CD4-positive, alpha-beta T cell treated with Interleukin-12 subunit alpha and Interleukin-12 subunit beta, for 1 hour (primary cell): ENCODE measurements at regions not wholly inside any gene's neighbourhood (a gene's known extent, or its start where the extent isn't known, plus 50 kb on each side); places are given as distances from the start of the nearest gene placed in this dataset.

Source experiments
- DNase-seq: peaks from one replicate; pipeline ENCODE4 v3.0.0-alpha.2; 2020

DNA sequence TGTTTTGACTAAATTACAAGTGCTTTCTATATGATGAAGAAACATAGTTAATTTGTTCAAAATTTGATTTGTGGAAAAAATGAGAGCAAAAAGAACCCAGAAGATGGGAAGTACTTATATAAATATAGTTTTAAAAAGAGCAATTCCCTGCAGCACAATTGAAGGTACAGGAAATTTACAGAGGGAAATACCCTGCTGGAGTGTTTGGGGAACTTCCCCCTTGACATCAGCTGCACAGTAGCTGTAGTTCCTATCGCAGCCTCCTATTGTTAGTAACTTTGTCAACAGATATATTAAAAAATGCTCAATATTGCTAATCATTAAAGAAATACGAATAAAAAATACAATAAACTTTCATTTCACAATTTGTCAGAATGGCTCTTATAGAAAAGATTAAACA, 1118.8 kb upstream of the ZEB2 start:
- no peak for DNase-seq

DNA sequence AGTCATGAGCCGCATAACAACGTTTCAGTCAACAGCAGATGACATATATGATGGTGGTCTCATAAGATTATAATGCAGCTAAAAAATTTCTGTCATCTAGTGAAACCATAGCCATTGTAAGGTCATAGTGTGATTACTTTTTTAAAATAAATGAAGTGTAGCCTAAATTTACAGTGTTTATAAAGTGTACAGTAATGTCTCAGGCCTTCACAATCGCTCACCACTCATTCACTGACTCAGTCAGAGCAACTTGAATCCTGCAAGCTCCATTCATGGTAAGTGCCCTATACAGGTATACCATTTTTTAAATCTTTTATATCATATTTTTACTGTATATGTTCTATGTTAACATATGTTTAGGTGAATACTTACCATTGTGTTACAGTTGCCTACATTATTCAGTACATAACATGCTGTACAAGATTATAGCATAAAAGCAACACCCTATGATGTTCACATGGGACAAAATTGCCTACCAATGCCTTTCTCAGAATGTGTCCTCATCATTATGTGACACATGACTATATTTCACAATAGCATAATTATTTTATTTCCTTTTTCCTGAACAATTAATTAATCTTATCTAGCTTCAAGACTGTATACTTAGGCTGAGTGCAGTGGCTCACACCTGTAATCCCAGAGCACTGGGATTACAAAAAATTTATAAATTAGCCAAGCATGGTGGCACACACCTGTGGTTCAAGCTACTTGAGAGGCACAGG, 1115.9 kb upstream of the ZEB2 start:
- no peak for DNase-seq

DNA sequence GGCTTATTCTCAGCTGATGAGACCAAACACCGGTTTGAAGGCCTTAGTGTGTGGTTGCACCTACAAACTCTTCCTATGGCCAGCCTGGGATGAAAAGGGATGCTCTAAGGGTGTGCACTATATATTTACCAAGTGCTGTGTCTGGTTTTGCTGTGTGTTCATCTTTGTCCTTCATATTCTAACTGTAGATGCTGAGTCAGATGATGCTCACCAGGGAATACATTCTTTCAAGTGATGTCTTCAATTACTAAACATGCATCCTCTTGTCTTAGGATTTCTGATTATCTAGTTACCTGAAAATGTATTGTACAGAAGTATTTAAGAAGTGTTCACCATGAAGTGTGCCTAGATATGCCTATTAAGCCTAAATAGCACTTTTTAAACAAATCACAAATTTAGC, 1111.6 kb upstream of the ZEB2 start:
- DNase-seq: no peak

DNA sequence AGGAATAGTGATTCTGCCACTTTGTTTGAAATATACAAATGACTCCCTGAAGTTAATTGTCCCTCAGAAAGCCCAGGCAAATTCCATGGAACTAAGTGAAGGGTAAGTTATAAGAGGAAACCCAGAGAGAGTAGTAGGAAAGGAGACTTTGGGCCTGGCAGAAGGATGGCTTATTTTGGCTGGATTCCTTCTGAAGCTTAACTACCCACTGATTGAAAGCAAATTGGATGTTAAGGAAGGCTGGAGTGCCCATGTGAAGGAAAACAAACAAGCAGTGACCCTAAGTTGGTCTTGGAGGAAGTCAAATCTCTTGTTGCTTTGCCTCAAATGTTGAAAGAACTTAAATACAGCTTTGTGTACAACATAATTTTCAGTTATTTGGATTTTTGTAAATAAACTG, 1106.4 kb upstream of the ZEB2 start:
- no peak for DNase-seq

DNA sequence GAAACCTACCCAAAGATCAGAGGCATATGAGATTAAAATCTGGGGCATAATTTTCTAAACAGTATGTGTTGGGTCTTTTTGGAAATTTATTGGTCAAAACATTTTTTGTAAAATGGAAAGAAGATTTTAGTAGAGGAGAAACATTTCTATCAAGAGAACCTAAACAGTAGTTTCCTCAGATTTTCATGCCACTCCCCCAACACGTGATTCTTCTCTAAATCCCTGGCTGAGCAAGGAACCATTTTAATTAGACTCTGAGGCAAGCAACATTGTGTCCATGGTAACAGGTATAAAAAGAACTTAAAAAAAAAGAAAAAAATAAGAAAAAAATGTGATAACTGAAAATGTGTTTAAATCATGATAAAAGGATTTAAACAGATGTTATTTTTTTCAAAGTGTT, 1105.2 kb upstream of the ZEB2 start:
- no peak for DNase-seq

DNA sequence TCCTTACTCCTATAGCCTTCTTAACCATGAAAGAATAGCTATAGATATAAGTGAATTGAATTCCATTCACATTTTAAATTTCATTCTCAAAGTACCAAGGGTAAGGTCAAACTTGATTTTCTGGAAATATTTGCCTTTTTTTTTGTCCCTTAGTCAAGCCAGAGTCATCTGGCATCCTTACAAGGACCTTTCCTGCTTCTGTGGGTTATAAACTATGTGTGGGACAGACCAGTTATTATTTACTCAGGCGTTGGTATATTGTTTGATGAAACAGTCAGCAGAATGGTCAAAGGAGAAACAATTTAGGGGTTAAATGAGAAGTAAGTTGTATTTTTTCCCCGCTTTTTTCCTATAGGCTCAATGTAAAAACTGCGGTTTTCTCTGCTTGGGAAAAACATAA, 1103.2 kb upstream of the ZEB2 start:
- no peak for DNase-seq

DNA sequence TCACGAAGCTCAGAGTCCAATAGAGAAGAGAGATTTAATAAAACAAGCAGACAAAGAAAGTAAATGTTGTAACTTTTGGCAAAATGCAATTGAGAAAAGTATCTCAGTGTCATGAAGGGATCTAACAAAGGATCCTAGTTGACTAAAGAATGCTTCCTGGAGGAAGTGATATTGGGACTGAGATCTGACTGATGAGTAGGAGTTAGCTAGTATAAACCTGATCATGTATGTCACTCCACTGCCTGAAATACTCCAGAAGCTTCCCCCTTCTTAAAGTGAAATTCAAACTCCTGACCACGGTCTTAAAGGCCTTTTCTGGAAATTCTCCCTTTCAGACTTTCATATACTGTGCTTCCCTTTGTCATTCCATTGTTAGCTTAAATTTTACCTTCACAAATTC, 1102.4 kb upstream of the ZEB2 start:
- no peak for DNase-seq

DNA sequence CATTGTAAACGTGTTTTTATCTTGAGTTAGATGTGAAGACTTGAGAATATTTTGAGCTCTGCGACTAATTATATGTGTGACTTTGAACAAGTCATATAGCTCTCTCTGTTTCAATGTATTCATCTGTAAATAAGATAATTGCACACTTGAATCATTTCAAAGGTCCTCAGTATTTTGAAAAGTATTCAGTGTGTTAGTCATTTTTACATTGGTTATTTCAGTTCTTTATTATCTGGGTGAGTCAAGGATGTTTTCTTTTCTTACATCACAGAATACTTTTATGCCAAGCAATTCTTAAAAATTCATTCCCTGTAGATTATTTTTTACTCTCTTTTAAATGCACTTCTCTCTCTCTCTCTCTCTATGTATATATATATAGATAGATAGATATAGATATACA, 1098.0 kb upstream of the ZEB2 start:
- DNase-seq: no peak

DNA sequence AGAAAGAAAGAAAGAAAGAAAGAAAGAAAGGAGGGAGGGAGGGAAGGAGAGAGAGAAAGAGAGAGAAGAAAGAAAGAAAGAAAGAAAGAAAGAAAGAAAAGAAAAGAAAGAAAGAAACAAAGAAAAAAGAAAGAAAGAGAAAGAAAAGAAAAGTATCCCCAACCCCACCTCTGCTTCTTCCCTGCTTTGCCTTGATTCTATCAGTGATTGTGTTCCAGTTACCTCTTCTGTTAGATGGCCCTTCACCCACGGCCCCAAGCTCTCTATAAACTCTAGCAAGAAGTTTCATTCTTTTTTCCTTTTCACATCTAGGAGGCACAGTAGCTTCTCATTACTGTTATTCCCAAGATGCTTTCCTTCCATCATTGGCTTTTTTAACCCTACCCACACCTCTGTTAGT, 1097.5 kb upstream of the ZEB2 start:
- DNase-seq: no peak

DNA sequence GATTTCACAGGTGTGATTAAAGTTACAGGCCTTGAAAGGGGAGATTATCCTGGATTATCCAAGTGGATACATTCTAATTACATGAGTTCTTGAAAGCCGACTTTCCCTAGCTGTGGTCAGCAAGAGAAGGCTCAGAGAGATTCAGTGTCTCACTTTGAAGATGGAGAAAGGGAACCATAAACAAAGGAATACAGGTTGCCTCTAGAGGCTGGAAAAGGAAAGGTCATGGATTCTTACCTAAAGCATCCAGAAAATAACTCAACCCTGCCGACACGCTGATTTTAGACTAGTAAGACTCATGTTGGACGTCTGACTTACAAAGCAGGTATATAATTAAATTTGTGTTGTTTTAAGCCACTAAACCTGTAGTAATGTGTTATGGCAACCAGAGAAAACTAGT, 1095.7 kb upstream of the ZEB2 start:
- DNase-seq: no peak

DNA sequence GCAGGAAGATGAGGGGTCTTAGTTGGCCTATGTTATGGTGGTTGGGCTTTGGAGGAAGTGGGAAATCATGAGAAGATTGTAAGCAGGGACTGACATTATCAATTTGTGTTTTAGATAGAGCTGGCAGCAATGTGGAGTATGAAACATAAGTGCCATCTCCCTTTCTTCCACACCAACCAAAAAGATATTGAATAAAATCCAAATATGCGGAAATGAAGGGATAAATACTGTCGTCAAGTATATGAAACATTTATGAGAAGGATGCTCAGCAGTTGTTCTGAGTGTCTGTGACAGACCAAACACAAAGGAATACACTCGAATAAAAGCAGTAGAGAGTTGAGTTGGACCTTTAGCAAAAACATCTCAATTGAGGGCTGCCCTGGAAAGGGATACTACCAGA, 1090.0 kb upstream of the ZEB2 start:
- no peak for DNase-seq

DNA sequence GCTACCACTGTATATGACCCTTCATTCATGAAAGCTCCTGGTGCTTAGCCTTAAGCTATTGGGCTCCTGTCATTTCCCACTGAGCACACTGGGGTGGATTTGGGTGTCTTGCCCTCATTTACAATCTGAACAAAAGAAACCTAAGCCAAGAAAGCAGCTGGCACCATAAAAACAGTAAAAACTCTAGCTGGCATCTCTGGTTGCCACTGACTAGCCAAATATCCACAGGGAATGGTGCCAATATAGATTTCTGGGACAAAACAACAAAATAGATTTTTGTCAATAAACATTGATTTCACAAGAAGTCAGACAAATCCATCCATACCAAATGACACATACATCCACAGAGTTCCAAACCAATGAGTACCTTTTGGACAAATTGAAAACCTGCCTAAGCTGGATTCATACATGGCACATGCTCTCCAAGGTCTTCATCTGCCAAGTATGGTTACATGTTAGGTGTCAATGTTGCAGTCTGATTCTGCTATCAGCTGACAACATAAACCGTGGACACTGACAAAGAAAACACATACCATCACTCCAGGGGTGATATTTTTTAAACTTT, 1081.5 kb upstream of the ZEB2 start:
- DNase-seq: no peak

DNA sequence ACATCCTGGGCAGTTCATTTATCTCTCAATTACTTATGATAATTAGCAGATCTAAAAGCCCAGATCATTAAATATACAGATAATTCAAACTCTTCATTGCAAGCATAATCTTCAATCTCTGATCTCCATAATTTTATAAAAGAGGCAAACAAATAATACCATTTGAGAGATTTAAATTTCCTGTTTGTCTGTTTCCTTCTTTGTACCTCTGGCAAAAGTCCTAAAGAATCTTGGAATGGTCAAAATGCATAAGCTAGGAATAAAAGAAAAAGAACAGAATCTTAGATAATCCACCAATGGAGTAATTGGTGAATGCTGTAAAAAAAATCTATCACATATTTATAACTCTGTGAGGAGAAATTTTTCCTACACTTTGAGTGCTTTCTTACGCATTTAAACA, 1080.9 kb upstream of the ZEB2 start:
- DNase-seq: no peak

DNA sequence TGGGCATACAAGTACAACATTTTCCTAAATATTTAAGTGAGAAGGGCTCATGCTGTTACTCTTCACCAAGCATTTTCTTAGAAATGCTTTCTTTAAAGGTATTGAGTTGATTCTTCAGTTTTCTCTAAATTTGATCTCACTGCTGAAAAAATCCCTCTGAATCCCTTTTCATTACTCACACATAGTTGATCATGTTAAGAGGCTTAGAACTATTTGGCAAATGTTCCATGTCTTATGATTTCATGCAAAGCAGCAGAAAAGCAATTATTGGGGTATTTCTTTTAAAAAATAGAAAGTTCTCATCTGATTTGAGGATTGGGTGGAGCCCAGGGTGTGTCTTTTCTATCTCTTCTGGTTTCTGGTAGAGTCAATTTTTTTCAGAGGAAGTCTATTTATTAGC, 1079.8 kb upstream of the ZEB2 start:
- no peak for DNase-seq

DNA sequence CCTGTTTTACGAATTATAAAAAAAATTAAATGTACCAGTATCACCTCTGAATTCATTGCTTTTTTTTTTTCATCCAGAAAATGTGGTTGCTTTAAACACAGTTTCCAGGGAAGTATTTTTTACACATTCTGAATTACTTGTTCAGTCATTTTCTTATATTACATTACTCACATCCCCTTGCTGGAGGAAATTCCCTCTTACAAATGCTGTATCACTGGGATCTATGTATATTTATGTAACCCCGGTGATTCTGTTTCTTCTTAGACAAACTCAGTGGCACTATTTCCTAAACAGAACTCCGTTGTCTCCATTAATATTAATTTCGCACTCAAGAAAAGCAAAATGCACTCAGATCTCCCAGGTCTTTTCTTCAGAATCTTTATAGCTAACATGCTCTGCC, 1078.5 kb upstream of the ZEB2 start:
- no peak for DNase-seq

DNA sequence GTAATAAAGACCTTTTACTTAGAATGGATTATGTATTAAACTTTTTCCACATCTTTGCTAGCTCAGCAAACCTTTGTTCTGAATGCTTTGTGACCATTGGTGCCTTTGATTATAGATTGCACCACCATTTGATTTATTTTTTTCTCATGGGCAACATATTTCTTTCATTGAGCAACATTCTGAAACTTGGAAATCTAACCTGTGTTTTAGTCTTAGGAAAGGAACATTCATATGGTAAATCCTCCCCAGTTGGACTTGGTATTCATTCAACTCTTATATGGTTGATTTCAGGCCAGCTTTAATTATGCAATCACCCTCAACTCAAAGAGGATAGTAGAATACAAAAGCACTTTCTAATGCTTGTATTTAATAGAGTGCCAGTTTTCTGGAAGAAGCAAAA, 1077.9 kb upstream of the ZEB2 start:
- no peak for DNase-seq

DNA sequence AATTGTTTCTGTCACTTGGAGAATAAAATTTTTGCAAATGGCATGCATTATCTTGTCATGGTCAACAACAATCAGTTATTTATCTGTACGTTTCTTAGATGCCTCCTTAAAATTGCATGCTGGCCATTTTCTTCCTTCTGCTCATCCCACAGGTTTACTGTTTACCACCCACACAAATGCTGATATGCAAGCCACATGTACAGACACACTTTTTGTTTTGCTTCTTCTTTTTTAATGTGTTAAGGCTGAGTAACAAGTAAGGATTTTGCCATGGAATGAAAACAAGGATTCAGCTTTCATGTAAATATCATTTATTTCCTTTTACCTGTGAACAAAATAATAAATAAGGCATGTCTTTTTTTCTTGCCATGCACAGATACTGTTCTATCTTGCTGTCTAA, 1077.1 kb upstream of the ZEB2 start:
- DNase-seq: no peak

DNA sequence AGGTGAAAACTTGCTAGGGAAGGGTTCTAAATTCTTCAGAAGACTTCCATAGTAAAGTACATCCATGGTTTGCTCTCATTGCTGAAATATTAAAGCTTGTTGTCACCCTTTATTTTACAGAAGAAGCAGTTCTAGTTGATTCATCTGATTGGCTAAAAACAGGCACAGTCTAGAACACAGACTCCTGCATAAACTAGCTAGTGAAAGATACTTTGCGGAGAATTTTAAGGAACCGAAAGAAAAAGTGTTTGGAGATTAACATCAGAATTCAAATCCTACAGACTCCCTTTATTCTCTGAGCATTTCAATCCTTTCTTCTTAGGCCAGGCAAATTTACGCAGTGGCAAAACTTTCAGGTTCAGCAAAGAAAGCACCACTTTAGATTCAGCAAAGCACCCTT, 1076.5 kb upstream of the ZEB2 start:
- no peak for DNase-seq

DNA sequence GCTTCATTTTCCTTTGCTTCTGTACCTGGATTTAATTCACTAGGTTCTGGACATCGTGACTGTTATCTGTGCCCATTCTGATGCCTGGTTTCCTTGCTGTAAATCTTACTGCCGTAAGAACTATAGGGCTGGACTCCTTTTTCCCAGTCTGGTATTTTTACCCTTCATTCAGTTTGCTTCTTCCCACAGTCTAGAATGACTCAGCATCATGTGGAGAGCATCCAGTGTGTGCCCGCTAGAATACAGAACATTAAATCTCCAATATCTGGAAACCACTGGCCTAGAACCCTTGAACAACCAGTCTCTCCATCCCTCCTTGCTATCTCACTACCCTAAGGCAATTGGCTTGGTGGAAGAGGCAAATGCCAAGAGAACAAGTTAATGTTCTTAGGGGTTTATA, 1075.4 kb upstream of the ZEB2 start:
- DNase-seq: no peak

DNA sequence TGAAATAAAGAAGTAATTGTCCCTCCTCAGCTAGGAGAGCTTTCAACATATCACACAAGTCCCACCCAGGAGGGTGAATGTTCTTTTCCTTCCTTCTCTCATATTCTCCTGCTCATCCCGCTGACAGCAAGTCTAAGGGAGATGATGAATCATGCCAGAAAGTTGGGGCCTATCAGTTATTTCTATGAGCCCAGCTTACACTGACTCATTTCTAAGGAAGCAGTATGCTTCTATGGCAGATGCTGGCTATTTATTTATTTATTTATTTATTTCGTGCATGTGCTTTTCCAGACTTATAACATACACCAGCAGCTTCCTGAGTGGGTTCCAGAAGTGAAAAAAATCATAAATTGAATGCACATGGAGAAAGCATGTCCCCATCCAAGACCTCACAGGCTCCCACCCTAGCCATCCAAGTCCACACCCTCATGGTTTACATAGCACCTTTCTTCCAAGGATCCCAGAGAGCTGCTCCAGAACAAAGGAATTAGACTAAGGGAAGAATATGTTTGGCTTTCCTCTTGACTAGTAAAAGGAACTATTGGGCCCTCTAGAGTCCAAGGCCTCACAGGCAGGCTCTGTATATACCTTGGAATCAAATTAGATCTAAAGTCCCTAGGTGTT, 1074.2 kb upstream of the ZEB2 start:
- no peak for DNase-seq

DNA sequence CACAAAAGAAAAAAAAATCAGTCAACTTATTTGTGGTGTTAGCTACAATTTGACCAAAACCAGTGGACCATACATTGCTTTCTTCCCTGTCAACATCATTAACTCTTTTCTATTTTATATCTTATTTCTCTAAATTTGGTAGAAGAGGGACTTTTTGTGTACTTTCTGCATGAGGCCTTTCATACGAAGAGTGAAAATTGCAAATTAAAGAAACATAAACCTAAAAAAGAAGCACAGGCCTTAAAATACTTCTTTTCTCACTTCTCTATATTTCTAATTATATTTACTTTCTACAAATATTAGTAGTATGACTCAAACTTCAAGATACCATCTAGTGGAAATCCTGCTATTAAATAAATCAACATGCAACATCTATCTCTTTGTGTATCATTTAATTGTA, 1073.4 kb upstream of the ZEB2 start:
- DNase-seq: no peak

DNA sequence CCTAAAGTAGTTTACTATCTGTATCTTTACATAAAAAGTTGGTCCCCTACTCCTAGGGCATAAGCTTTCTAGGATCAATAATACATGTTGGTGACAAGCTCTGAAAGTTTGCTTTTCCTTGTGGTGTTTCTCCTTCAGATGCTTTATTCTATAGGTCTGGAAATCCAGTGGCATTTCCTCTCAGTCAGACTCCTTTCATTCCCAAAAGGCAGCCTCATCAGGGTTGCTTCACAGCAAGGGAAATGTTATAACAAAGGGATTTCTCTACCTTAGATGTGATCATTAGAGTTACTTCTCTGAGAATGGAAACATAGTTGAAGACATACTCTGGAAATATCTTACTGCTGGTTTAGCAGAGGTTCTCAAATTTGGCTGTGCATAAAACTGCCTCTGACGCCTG, 1072.4 kb upstream of the ZEB2 start:
- DNase-seq: no peak

DNA sequence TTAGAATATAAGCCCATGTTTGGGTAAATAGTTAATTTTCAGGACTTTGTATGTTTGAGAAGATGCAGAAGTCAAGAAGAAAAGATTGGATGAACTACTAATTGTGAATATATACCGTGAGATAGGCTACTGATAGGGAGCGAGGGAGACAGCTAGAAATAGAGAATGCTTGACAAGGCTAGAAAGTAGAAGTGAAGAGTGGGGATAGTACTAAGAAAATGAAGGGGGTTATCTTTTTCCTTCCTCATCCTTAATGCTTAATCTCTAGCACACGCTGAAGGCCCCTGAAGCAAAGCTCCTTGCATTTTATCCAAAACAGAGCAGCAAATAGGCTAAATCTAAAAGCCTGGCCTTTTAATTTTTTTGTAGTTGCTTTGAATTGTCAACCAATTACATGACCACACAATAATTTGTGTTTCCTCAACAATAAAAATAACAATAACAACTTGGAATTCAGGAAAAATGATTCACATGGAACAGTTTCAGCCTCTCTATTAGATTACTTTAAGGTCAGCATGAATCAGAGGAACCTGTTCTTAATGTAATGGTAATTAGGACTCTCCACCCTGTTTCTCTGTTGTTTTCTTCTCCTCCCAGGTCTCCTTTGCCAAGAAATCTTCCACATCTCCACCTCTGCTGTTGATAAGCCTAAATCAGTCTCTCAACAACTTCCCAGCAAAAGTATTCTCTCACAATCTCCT, 1071.3 kb upstream of the ZEB2 start:
- no peak for DNase-seq

DNA sequence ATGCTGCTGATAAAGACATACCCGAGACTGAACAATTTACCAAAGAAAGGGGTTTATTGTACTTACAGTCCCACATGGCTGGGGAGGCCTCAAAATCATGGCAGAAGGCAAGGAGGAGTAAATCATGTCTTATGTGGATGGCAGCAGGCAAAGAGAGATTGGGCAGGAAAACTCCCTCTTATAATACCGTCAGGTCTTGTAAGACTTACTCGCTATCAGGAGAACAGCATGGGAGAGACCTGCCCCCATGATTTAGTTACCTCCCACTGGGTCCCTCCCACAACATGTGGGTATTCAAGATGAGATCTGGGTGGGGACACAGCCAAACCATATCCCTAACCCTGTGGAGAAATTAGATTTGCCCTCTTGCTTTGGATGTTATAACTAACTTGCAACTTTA, 1068.0 kb upstream of the ZEB2 start:
- no peak for DNase-seq
